MM.1S (cell line): ENCODE measurements at regions not wholly inside any gene's neighbourhood (a gene's known extent, or its start where the extent isn't known, plus 50 kb on each side); places are given as distances from the start of the nearest gene placed in this dataset.
A peak's percentile ranks its signal among the peaks of the same experiment; 100 is the strongest.
"Not testable (repeated sequence)": the region's sequence is repeated elsewhere in the genome, so short reads cannot be mapped to it uniquely, and the experiment has no call there.

Experiments used
- DNase-seq: peaks from one replicate; pipeline ENCODE4 v3.0.0-alpha.2; 2015
- H2AFZ ChIP-seq: fragments of 300-600 bp; sonication (generic); 2 replicates; pipeline ENCODE4 v1.6.0; 2016; ENCODE audit warnings: antibody characterized with exemption, low read length
- H3F3A ChIP-seq: fragments of 300-600 bp; sonication (generic); 2 replicates; pipeline ENCODE4 v1.6.1; 2016; ENCODE audit warnings: mild to moderate bottlenecking, antibody characterized with exemption, low read length, moderate library complexity, mixed read lengths; ENCODE audit not compliant: insufficient read depth
- H3K27ac ChIP-seq: fragments of 300-600 bp; sonication (generic); 2 replicates; pipeline ENCODE4 v1.5.1; 2016; ENCODE audit warnings: mild to moderate bottlenecking, low read length
- H3K27me3 ChIP-seq: fragments of 300-600 bp; sonication (generic); replicated peaks from 2 replicates; pipeline ENCODE4 v1.6.0; 2016; ENCODE audit warnings: low read length; ENCODE audit not compliant: insufficient read depth
- H3K36me3 ChIP-seq: fragments of 300-600 bp; sonication (generic); replicated peaks from 2 replicates; pipeline ENCODE4 v1.6.1; 2016; ENCODE audit warnings: mild to moderate bottlenecking, low read length, mixed read lengths; ENCODE audit not compliant: insufficient read depth
- H3K4me1 ChIP-seq: fragments of 300-600 bp; sonication (generic); 2 replicates; pipeline ENCODE4 v1.6.1; 2016; ENCODE audit warnings: low read length, mixed read lengths
- H3K4me2 ChIP-seq: fragments of 300-600 bp; sonication (generic); 2 replicates; pipeline ENCODE4 v1.6.0; 2016; ENCODE audit warnings: low read depth, low read length
- H3K4me3 ChIP-seq: fragments of 300-600 bp; sonication (generic); 2 replicates; pipeline ENCODE4 v1.5.1; 2016; ENCODE audit warnings: low read length, mixed read lengths
- H3K79me2 ChIP-seq: fragments of 300-600 bp; sonication (generic); 2 replicates; pipeline ENCODE4 v1.6.1; 2016; ENCODE audit warnings: mixed run types, low read length, mixed read lengths
- H3K9ac ChIP-seq: fragments of 300-600 bp; sonication (generic); 2 replicates; pipeline ENCODE4 v1.6.1; 2016; ENCODE audit warnings: low read length, mixed read lengths
- H3K9me2 ChIP-seq: fragments of 300-600 bp; sonication (generic); replicated peaks from 2 replicates; pipeline ENCODE4 v1.6.1; 2016; ENCODE audit warnings: mild to moderate bottlenecking, low read length, mixed read lengths; ENCODE audit not compliant: insufficient read depth
- H3K9me3 ChIP-seq: fragments of 300-600 bp; sonication (generic); replicated peaks from 2 replicates; pipeline ENCODE4 v1.6.1; 2016; ENCODE audit warnings: mild to moderate bottlenecking, low read length, mixed read lengths; ENCODE audit not compliant: insufficient read depth
- H4K20me1 ChIP-seq: fragments of 300-600 bp; sonication (generic); 2 replicates; pipeline ENCODE4 v1.6.1; 2016; ENCODE audit warnings: mild to moderate bottlenecking, low read length, moderate library complexity, mixed read lengths; ENCODE audit not compliant: insufficient read depth
- EZH2 ChIP-seq: fragments of 300-600 bp; sonication (generic); optimal IDR thresholded peaks from 2 replicates; pipeline ENCODE3; 2017; ENCODE audit warnings: low read depth, mild to moderate bottlenecking, antibody characterized with exemption, low read length, mixed read lengths
- EZH2phosphoT487 ChIP-seq: fragments of 300-600 bp; sonication (generic); IDR thresholded peaks from 2 replicates; pipeline ENCODE4 v1.6.1; 2018; ENCODE audit warnings: antibody characterized with exemption, low read length
- TF ChIP-seq, protein P1 (sequence below): fragments of 300-600 bp; sonication (generic); IDR thresholded peaks from 2 replicates; pipeline ENCODE4 v1.5.1; 2016; ENCODE audit warnings: antibody characterized with exemption, low read length, mixed read lengths

GRCh38 chr1:21372383-21372782 is 67.6 kb upstream of the NBPF3 start:
- TF ChIP-seq EZH2phosphoT487: no peak
- no peak for TF ChIP-seq EZH2
- TF ChIP-seq, protein P1, sequence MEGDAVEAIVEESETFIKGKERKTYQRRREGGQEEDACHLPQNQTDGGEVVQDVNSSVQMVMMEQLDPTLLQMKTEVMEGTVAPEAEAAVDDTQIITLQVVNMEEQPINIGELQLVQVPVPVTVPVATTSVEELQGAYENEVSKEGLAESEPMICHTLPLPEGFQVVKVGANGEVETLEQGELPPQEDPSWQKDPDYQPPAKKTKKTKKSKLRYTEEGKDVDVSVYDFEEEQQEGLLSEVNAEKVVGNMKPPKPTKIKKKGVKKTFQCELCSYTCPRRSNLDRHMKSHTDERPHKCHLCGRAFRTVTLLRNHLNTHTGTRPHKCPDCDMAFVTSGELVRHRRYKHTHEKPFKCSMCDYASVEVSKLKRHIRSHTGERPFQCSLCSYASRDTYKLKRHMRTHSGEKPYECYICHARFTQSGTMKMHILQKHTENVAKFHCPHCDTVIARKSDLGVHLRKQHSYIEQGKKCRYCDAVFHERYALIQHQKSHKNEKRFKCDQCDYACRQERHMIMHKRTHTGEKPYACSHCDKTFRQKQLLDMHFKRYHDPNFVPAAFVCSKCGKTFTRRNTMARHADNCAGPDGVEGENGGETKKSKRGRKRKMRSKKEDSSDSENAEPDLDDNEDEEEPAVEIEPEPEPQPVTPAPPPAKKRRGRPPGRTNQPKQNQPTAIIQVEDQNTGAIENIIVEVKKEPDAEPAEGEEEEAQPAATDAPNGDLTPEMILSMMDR: no peak
- Histone ChIP-seq H3K9me3 (no peaks in the 10 kb centered on the region), H2AFZ (no peak overlapping the region), H3K27ac (no peak overlapping the region), H3K4me1 (no peaks in the 10 kb centered on the region), H3K9me2 (no peaks in the 10 kb centered on the region), H3K4me2 (no peak overlapping the region), H3K36me3 (no peaks in the 10 kb centered on the region), H3K79me2 (no peaks in the 10 kb centered on the region), H3F3A (no peaks in the 10 kb centered on the region), H3K9ac (no peak overlapping the region), H3K27me3 (no peaks in the 10 kb centered on the region), H3K4me3 (no peak overlapping the region), H4K20me1 (no peaks in the 10 kb centered on the region)
- no peak for DNase-seq

DNA sequence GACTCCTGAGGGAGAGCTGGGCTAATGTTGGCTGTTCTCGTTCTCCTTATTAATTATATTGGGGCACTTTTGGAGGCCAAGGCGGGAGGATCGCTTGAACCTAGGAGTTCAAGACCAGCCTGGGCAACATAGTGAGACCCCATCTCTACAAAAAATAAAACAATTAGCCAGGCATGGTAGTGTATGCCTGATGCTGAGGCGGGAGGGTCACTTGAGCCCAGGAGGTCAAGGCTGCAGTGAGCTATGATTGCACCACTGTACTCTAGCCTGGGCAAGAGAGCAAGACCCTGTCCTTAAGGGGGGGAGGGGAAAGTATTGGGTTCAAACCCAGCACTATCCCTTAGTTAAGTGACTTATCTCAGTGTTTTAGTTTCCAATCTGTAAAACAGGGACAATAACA is 70.0 kb upstream of the NBPF3 start:
- H3K27me3 ChIP-seq: no peaks in the 10 kb centered on the region
- H3K9me3 ChIP-seq: no peaks in the 10 kb centered on the region
- no peaks in the 10 kb centered on the region for H4K20me1 ChIP-seq
- H3F3A ChIP-seq: no peaks in the 10 kb centered on the region
- no peaks in the 10 kb centered on the region for H3K9me2 ChIP-seq
- TF ChIP-seq EZH2phosphoT487: no peak
- TF ChIP-seq, protein P1: no peak
- TF ChIP-seq EZH2: no peak
- H2AFZ ChIP-seq: no peak overlapping the region
- no peak overlapping the region for H3K4me2 ChIP-seq
- DNase-seq: no peak
- no peak overlapping the region for H3K27ac ChIP-seq
- H3K79me2 ChIP-seq: no peaks in the 10 kb centered on the region
- no peaks in the 10 kb centered on the region for H3K4me1 ChIP-seq
- H3K9ac ChIP-seq: no peak overlapping the region
- no peaks in the 10 kb centered on the region for H3K36me3 ChIP-seq
- H3K4me3 ChIP-seq: no peak overlapping the region

- no peaks in the 10 kb centered on the region for H3F3A ChIP-seq
- no peaks in the 10 kb centered on the region for H3K9me3 ChIP-seq
- no peaks in the 10 kb centered on the region for H3K4me1 ChIP-seq
- no peaks in the 10 kb centered on the region for H3K79me2 ChIP-seq
- no peak overlapping the region for H3K27ac ChIP-seq
- H3K36me3 ChIP-seq: no peaks in the 10 kb centered on the region
- H3K9me2 ChIP-seq: no peaks in the 10 kb centered on the region
- TF ChIP-seq, protein P1: peak; percentile 99
- no peak for TF ChIP-seq EZH2phosphoT487
- no peak overlapping the region for H3K4me3 ChIP-seq
- H3K4me2 ChIP-seq: peak overlapping the region; percentile 30; the same call in 1 of the 2 replicates
- DNase-seq: peak; percentile 50
- 0 out of 2 replicates have a peak overlapping the region, but pooled peaks have one; percentile 24 for H2AFZ ChIP-seq
- no peaks in the 10 kb centered on the region for H4K20me1 ChIP-seq
- no peak overlapping the region for H3K9ac ChIP-seq
- no peaks in the 10 kb centered on the region for H3K27me3 ChIP-seq
Observed at GRCh38 chr1:21368515-21369289, 71.2 kb upstream of the NBPF3 start.

- H3K36me3 ChIP-seq, H3F3A ChIP-seq, H4K20me1 ChIP-seq, H3K27me3 ChIP-seq, DNase-seq, H3K4me3 ChIP-seq, H3K27ac ChIP-seq, H3K4me1 ChIP-seq, H3K9ac ChIP-seq, H3K9me3 ChIP-seq, H3K9me2 ChIP-seq, H3K79me2 ChIP-seq: not testable (repeated sequence)
- Histone ChIP-seq H2AFZ (0 out of 2 replicates have a peak overlapping the region, but pooled peaks have one; percentile 24), H3K4me2 (peak overlapping the region; percentile 30; the same call in 1 of the 2 replicates)
Observed at GRCh38 chr1:21367973-21368514, 71.9 kb upstream of the NBPF3 start.
